KMS-11 (cell line): ENCODE measurements at regions not wholly inside any gene's neighbourhood (a gene's known extent, or its start where the extent isn't known, plus 50 kb on each side); places are given as distances from the start of the nearest gene placed in this dataset.

ENCODE experiments used
- H2AFZ ChIP-seq: fragments of 200-600 bp; sonication (generic); 2 replicates; pipeline ENCODE4 v1.6.1; 2016; ENCODE audit warnings: antibody characterized with exemption, mixed run types, low read depth
- H3K27ac ChIP-seq: fragments of 200-600 bp; sonication (generic); 2 replicates; pipeline ENCODE4 v1.6.1; 2016; ENCODE audit warnings: mild to moderate bottlenecking, mixed run types
- H3K27me3 ChIP-seq: fragments of 200-600 bp; sonication (generic); 2 replicates; pipeline ENCODE4 v1.6.1; 2017; ENCODE audit warnings: mild to moderate bottlenecking, low read depth, mixed run types, moderate library complexity; ENCODE audit not compliant: insufficient read depth
- H3K36me3 ChIP-seq: fragments of 200-600 bp; sonication (generic); 2 replicates; pipeline ENCODE4 v1.6.1; 2017; ENCODE audit warnings: mild to moderate bottlenecking, mixed run types; ENCODE audit not compliant: insufficient read depth
- H3K4me1 ChIP-seq: fragments of 200-600 bp; sonication (generic); 2 replicates; pipeline ENCODE4 v1.6.1; 2016; ENCODE audit warnings: mild to moderate bottlenecking, low read depth, mixed run types; ENCODE audit not compliant: poor library complexity, severe bottlenecking
- H3K4me2 ChIP-seq: fragments of 200-600 bp; sonication (generic); 2 replicates; pipeline ENCODE4 v1.7.0; 2016; ENCODE audit warnings: mild to moderate bottlenecking, mixed run types
- H3K4me3 ChIP-seq: fragments of 200-600 bp; sonication (generic); IDR thresholded peaks from 2 replicates; pipeline ENCODE4 v1.6.1; 2017; ENCODE audit warnings: low read depth, low read length, mixed read lengths; ENCODE audit not compliant: insufficient read depth
- H3K79me2 ChIP-seq: fragments of 200-600 bp; sonication (generic); 2 replicates; pipeline ENCODE4 v1.6.1; 2016; ENCODE audit warnings: low read depth, mixed run types; ENCODE audit not compliant: insufficient read depth
- H3K9ac ChIP-seq: fragments of 200-600 bp; sonication (generic); 2 replicates; pipeline ENCODE4 v1.6.1; 2016; ENCODE audit warnings: mild to moderate bottlenecking, mixed run types
- H4K20me1 ChIP-seq: fragments of 200-600 bp; sonication (generic); 2 replicates; pipeline ENCODE4 v1.6.1; 2016; ENCODE audit warnings: mild to moderate bottlenecking, mixed run types; ENCODE audit not compliant: insufficient read depth
- TF ChIP-seq, protein P1 (sequence below): fragments of 200-600 bp; sonication (generic); conservative IDR thresholded peaks from 2 replicates; pipeline ENCODE4 v1.6.1; 2017; ENCODE audit warnings: low read depth, mild to moderate bottlenecking, antibody characterized with exemption, low read length, moderate library complexity, mixed read lengths

DNA sequence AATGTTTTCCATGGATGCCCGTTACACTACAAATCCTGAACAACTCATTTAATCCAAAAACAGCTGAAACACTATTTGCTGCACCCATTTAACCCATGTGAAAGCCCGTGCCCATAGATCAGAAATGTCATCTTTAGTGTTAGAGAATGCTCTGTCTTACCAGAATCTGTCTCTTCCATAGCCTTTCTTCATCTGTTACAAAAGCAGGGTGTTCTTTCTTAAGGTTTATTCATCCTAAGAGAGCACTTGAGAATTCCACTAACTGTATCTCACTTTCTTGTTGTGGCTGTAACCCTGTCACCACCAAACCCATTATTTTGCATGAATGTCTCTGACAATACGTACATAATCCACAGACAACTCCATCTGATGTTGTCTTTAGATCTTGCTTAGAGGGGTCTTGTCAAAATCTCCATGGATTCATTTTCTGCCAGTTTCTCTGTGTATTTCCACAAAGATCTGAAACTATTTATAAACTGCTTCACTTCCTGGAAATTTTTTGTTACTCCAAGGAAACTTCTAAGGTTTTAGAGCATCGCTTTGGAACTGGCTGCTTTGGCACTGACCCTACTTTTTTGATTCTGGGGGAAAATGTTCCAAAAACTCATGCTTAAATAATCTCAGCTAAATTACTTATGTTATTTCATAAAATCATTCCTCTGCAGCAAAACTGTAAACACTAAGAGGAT is 167.8 kb upstream of the CCDC54 start:
- Histone ChIP-seq H3K4me2 (no peak overlapping the region), H3K4me3 (no peak overlapping the region), H3K79me2 (no peaks in the 10 kb centered on the region), H3K27ac (no peak overlapping the region), H3K27me3 (no peaks in the 10 kb centered on the region), H3K4me1 (no peaks in the 10 kb centered on the region), H3K36me3 (no peaks in the 10 kb centered on the region), H3K9ac (no peak overlapping the region), H2AFZ (no peak overlapping the region), H4K20me1 (no peaks in the 10 kb centered on the region)
- TF ChIP-seq, protein P1, sequence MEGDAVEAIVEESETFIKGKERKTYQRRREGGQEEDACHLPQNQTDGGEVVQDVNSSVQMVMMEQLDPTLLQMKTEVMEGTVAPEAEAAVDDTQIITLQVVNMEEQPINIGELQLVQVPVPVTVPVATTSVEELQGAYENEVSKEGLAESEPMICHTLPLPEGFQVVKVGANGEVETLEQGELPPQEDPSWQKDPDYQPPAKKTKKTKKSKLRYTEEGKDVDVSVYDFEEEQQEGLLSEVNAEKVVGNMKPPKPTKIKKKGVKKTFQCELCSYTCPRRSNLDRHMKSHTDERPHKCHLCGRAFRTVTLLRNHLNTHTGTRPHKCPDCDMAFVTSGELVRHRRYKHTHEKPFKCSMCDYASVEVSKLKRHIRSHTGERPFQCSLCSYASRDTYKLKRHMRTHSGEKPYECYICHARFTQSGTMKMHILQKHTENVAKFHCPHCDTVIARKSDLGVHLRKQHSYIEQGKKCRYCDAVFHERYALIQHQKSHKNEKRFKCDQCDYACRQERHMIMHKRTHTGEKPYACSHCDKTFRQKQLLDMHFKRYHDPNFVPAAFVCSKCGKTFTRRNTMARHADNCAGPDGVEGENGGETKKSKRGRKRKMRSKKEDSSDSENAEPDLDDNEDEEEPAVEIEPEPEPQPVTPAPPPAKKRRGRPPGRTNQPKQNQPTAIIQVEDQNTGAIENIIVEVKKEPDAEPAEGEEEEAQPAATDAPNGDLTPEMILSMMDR, result no peak

DNA sequence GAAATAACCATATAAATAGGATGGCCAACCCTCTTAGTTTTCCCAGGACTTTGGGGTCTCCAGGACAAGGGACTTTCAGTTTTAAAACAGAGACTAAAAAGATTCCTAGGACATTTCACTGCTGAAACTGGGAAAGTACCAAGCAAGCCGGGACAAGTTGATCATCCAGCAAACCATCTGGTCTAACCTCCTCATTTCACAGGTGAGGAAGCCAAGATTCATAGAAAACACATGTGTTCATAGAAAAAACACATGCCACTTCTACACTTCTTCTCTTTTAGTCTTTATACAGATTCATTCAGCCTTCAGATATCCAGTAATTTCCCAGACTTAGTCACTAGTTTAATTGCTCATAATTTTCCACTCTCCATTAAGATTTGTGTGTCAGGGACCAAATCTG is 165.6 kb upstream of the CCDC54 start:
- Histone ChIP-seq H3K27ac (no peak overlapping the region), H4K20me1 (no peaks in the 10 kb centered on the region), H3K4me1 (no peaks in the 10 kb centered on the region), H3K4me3 (no peak overlapping the region), H2AFZ (no peak overlapping the region), H3K36me3 (no peaks in the 10 kb centered on the region), H3K27me3 (no peaks in the 10 kb centered on the region), H3K9ac (no peak overlapping the region), H3K79me2 (no peaks in the 10 kb centered on the region), H3K4me2 (no peak overlapping the region)
- TF ChIP-seq, protein P1, result no peak

DNA sequence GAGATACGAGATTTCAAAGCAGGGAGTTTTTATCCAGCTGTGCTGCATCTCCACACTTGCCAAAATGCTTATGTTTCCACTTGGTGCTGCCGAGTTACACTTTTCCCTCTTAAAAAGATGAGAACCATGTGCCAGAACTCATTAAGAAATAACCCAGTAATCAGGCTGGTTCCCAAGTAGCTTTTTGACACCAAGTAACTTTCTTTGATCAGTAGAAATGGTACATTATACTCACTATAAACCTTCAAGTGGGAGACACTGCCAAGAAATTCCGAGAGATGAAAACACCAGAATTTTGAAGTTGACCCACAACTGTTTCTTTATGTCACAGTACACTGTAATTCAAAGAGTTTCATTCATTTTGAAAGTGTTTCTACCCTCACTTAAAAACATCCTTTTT is 164.6 kb upstream of the CCDC54 start:
- Histone ChIP-seq H3K36me3 (no peaks in the 10 kb centered on the region), H4K20me1 (no peaks in the 10 kb centered on the region), H3K27ac (no peak overlapping the region), H3K4me1 (no peaks in the 10 kb centered on the region), H2AFZ (no peak overlapping the region), H3K4me2 (no peak overlapping the region), H3K79me2 (no peaks in the 10 kb centered on the region), H3K27me3 (no peaks in the 10 kb centered on the region), H3K4me3 (no peak overlapping the region), H3K9ac (no peak overlapping the region)
- TF ChIP-seq, protein P1, result no peak

DNA sequence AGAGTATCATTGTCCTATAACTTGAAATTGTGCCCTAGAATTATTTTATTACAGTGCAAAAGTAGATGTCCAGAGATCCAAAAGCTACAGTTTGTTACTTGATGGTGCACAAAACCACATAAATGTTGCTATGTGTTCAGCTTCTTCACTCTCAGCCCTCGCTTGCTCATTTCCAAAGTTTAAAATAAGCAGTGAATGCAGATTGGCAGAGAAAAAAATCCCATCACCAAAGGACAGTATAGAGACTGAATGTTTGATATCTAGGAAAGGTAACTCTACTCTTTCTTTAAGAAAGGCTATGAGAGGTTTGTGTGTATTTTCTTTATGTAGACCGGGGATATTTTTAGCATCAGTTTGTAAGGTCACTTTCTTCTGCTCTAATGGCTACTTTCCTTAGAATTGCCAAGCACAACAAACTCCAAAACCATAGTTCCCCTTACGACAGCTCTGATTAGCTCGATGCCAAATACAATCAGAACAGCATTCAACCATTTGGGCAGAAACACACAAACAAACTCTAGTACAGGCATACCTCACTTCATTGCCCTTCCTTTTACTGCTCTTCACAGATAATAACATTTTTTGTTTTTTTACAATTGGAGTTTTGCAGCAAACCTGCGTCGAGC is 164.1 kb upstream of the CCDC54 start:
- H3K4me3 ChIP-seq, result no peak overlapping the region
- TF ChIP-seq, protein P1, result no peak
- H4K20me1 ChIP-seq, result no peaks in the 10 kb centered on the region
- no peak overlapping the region for H3K9ac ChIP-seq
- H3K36me3 ChIP-seq, result no peaks in the 10 kb centered on the region
- H3K27ac ChIP-seq, result no peak overlapping the region
- no peaks in the 10 kb centered on the region for H3K4me1 ChIP-seq
- H3K79me2 ChIP-seq, result no peaks in the 10 kb centered on the region
- no peak overlapping the region for H3K4me2 ChIP-seq
- no peak overlapping the region for H2AFZ ChIP-seq
- H3K27me3 ChIP-seq, result no peaks in the 10 kb centered on the region
